WTC11 (cell line): ENCODE measurements at regions not wholly inside any gene's neighbourhood (a gene's known extent, or its start where the extent isn't known, plus 50 kb on each side); places are given as distances from the start of the nearest gene placed in this dataset.
"Not testable (repeated sequence)": the region's sequence is repeated elsewhere in the genome, so short reads cannot be mapped to it uniquely, and the experiment has no call there.

Source experiments
- ATAC-seq: fragments of 200-7000 bp; cut with Tn5 transposase; 2 replicates; pipeline ENCODE4 v1.10.0; 2021; ENCODE audit warnings: mild to moderate bottlenecking, moderate library complexity
- CTCF ChIA-PET: fragments of 300-600 bp; sonication (Branson Sonifier 250); formaldehyde crosslinking; loops from one replicate; lab custom pipeline; 2021; ENCODE audit warnings: antibody characterized with exemption; lab: Charles Lee
- POLR2A ChIA-PET: fragments of 350-600 bp; sonication (Branson Sonifier 250); formaldehyde crosslinking; loops from one replicate; lab custom pipeline; 2021; ENCODE audit warnings: antibody characterized with exemption; lab: Charles Lee
- DNase-seq: peaks from one replicate; pipeline ENCODE4 v3.0.0; 2021; ENCODE audit warnings: low spot score
- H3K27ac Mint-ChIP-seq: 2 replicates; pipeline ENCODE4 v1.8.0; 2021; ENCODE audit warnings: mixed read lengths
- H3K27me3 Mint-ChIP-seq: 2 replicates; pipeline ENCODE4 v1.8.0; 2021; ENCODE audit warnings: low read depth, mild to moderate bottlenecking, moderate library complexity, mixed read lengths
- H3K36me3 Mint-ChIP-seq: 2 replicates; pipeline ENCODE4 v1.8.0; 2021; ENCODE audit warnings: mixed read lengths
- H3K4me1 Mint-ChIP-seq: 2 replicates; pipeline ENCODE4 v1.8.0; 2022; ENCODE audit warnings: mixed read lengths
- H3K4me3 Mint-ChIP-seq: 2 replicates; pipeline ENCODE4 v1.8.0; 2021; ENCODE audit warnings: mild to moderate bottlenecking, moderate library complexity, mixed read lengths
- H3K9me3 Mint-ChIP-seq: 2 replicates; pipeline ENCODE4 v1.8.0; 2021; ENCODE audit warnings: mixed read lengths
- E2F1 ChIP-seq: sonication (generic); formaldehyde crosslinking; IDR thresholded peaks from 2 replicates; pipeline ENCODE4 v1.8.0; 2022; ENCODE audit warnings: mild to moderate bottlenecking, missing genetic modification reagents
- ESRRA ChIP-seq: sonication (generic); formaldehyde crosslinking; IDR thresholded peaks from 2 replicates; pipeline ENCODE4 v1.8.1; 2022; ENCODE audit warnings: mild to moderate bottlenecking, missing genetic modification reagents, borderline replicate concordance
- FOXP4 ChIP-seq: sonication (generic); formaldehyde crosslinking; IDR thresholded peaks from 2 replicates; pipeline ENCODE4 v1.8.0; 2022; ENCODE audit warnings: mild to moderate bottlenecking, missing genetic modification reagents
- GRHL2 ChIP-seq: fragments of 250-450 bp; sonication (Bioruptor Pico); IDR thresholded peaks from 2 replicates; pipeline ENCODE4 v1.8.0; 2022; ENCODE audit warnings: mild to moderate bottlenecking, moderate library complexity; ENCODE audit not compliant: insufficient replicate concordance, severe bottlenecking
- HMGXB4 ChIP-seq: sonication (generic); formaldehyde crosslinking; IDR thresholded peaks from 2 replicates; pipeline ENCODE4 v1.8.1; 2023; ENCODE audit warnings: mild to moderate bottlenecking, moderate library complexity, missing genetic modification reagents
- KAT7 ChIP-seq: sonication (generic); formaldehyde crosslinking; IDR thresholded peaks from 2 replicates; pipeline ENCODE4 v1.8.1; 2023; ENCODE audit warnings: missing genetic modification reagents, mild to moderate bottlenecking, borderline replicate concordance
- MLX ChIP-seq: sonication (generic); formaldehyde crosslinking; IDR thresholded peaks from 2 replicates; pipeline ENCODE4 v1.8.1; 2023; ENCODE audit warnings: mild to moderate bottlenecking, missing genetic modification reagents, moderate library complexity
- PRDM15 ChIP-seq: sonication (generic); formaldehyde crosslinking; IDR thresholded peaks from 2 replicates; pipeline ENCODE4 v1.8.0; 2022; ENCODE audit warnings: missing genetic modification reagents
- SOX15 ChIP-seq: fragments of 250-450 bp; sonication (Bioruptor Pico); IDR thresholded peaks from 2 replicates; pipeline ENCODE4 v1.9.0; 2021; ENCODE audit warnings: mild to moderate bottlenecking
- TEAD4 ChIP-seq: sonication (generic); formaldehyde crosslinking; IDR thresholded peaks from 2 replicates; pipeline ENCODE4 v1.8.0; 2022; ENCODE audit warnings: mild to moderate bottlenecking, missing genetic modification reagents
- USF2 ChIP-seq: sonication (generic); formaldehyde crosslinking; IDR thresholded peaks from 2 replicates; pipeline ENCODE4 v1.8.1; 2023; ENCODE audit warnings: mild to moderate bottlenecking, missing genetic modification reagents, moderate library complexity
- ZNF263 ChIP-seq: sonication (generic); formaldehyde crosslinking; IDR thresholded peaks from 2 replicates; pipeline ENCODE4 v1.8.1; 2022; ENCODE audit warnings: low read depth, mild to moderate bottlenecking, moderate library complexity, missing genetic modification reagents
- ZNF671 ChIP-seq: fragments of 250-450 bp; sonication (Bioruptor Pico); IDR thresholded peaks from 2 replicates; pipeline ENCODE4 v1.8.0; 2021; ENCODE audit warnings: mild to moderate bottlenecking
- TF ChIP-seq, protein P1 (sequence below): sonication (generic); formaldehyde crosslinking; IDR thresholded peaks from 2 replicates; pipeline ENCODE4 v1.8.0; 2023; ENCODE audit warnings: missing genetic modification reagents
- TF ChIP-seq, protein P2 (sequence below): sonication (generic); formaldehyde crosslinking; IDR thresholded peaks from 2 replicates; pipeline ENCODE4 v1.8.1; 2022; ENCODE audit warnings: low read depth, missing genetic modification reagents, borderline replicate concordance
- TF ChIP-seq, protein P3 (sequence below): sonication (generic); formaldehyde crosslinking; IDR thresholded peaks from 2 replicates; pipeline ENCODE4 v1.8.1; 2023; ENCODE audit warnings: mild to moderate bottlenecking, missing genetic modification reagents

GRCh38 chr5:89524785-89525184 is 641.8 kb upstream of the MEF2C start (continued):
- TF ChIP-seq E2F1 (CRISPR knock-in tag): no peak
- TF ChIP-seq, protein P1, sequence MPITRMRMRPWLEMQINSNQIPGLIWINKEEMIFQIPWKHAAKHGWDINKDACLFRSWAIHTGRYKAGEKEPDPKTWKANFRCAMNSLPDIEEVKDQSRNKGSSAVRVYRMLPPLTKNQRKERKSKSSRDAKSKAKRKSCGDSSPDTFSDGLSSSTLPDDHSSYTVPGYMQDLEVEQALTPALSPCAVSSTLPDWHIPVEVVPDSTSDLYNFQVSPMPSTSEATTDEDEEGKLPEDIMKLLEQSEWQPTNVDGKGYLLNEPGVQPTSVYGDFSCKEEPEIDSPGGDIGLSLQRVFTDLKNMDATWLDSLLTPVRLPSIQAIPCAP (CRISPR knock-in tag): no peak

DNA sequence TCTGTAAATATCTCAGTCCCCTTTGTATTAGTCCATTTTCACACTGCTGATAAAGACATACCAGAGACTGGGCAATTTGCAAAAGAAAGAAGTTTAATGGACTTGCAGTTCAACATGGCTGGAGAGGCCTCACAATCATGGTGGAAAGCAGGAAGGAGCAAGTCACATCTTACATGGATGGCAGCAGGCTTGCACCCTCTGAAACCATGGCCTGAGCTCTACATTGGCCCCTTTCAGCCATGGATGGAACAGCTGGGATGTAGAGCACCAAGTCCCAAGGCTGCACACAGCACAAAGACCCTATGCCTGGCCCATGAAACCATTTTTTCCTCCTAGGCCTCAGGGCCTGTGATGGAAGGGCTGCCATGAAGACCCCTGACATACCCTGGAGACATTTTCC is 640.9 kb upstream of the MEF2C start:
- ATAC-seq, POLR2A ChIA-PET, CTCF ChIA-PET, H3K27me3 Mint-ChIP-seq, H3K4me1 Mint-ChIP-seq, H3K4me3 Mint-ChIP-seq, H3K27ac Mint-ChIP-seq, DNase-seq: not testable (repeated sequence)
- Mint-ChIP-seq H3K36me3 (peaks cover 27% of the 10 kb centered on the region), H3K9me3 (peaks cover 36% of the 10 kb centered on the region)

DNA sequence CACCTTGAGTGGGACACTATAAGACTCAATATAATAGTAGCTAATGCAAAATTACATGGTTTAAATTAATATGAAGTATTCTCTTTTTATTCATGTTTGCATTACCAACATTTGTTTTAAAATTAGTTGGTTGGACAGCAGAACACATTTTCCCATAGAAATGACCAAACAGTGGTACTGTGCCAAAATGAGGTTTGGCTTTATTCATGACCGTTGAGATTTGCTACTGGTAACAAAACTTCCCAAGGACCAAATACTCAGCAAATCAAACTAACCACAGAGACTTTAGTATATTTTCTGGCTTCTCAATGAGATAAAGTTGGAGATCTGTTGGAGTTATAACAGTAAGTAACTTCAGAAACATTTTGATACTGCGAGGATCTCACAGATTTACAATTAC is 637.8 kb upstream of the MEF2C start:
- no peaks in the 10 kb centered on the region for H3K27me3 Mint-ChIP-seq
- POLR2A ChIA-PET: no interaction called here
- DNase-seq (no peak), ATAC-seq (no peak)
- CTCF ChIA-PET: no interaction called here
- TF ChIP-seq ESRRA (CRISPR knock-in tag): no peak
- no peak for TF ChIP-seq PRDM15 (CRISPR knock-in tag)
- TF ChIP-seq, protein P1 (CRISPR knock-in tag): no peak
- TF ChIP-seq, protein P2, sequence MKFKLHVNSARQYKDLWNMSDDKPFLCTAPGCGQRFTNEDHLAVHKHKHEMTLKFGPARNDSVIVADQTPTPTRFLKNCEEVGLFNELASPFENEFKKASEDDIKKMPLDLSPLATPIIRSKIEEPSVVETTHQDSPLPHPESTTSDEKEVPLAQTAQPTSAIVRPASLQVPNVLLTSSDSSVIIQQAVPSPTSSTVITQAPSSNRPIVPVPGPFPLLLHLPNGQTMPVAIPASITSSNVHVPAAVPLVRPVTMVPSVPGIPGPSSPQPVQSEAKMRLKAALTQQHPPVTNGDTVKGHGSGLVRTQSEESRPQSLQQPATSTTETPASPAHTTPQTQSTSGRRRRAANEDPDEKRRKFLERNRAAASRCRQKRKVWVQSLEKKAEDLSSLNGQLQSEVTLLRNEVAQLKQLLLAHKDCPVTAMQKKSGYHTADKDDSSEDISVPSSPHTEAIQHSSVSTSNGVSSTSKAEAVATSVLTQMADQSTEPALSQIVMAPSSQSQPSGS (CRISPR knock-in tag): no peak
- TF ChIP-seq FOXP4: no peak
- no peak for TF ChIP-seq GRHL2
- no peak for TF ChIP-seq USF2 (CRISPR knock-in tag)
- no peak for TF ChIP-seq HMGXB4 (CRISPR knock-in tag)
- TF ChIP-seq MLX (CRISPR knock-in tag): no peak
- no peak for TF ChIP-seq ZNF671 (CRISPR knock-in tag)
- TF ChIP-seq TEAD4 (CRISPR knock-in tag): no peak
- no peak for TF ChIP-seq ZNF263
- TF ChIP-seq, protein P3, sequence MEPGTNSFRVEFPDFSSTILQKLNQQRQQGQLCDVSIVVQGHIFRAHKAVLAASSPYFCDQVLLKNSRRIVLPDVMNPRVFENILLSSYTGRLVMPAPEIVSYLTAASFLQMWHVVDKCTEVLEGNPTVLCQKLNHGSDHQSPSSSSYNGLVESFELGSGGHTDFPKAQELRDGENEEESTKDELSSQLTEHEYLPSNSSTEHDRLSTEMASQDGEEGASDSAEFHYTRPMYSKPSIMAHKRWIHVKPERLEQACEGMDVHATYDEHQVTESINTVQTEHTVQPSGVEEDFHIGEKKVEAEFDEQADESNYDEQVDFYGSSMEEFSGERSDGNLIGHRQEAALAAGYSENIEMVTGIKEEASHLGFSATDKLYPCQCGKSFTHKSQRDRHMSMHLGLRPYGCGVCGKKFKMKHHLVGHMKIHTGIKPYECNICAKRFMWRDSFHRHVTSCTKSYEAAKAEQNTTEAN (CRISPR knock-in tag): no peak
- no peak for TF ChIP-seq SOX15 (CRISPR knock-in tag)
- no peak for TF ChIP-seq KAT7 (CRISPR knock-in tag)
- H3K27ac Mint-ChIP-seq: no peak overlapping the region
- H3K9me3 Mint-ChIP-seq: peaks cover 36% of the 10 kb centered on the region
- peaks cover 27% of the 10 kb centered on the region for H3K36me3 Mint-ChIP-seq
- no peak overlapping the region for H3K4me3 Mint-ChIP-seq
- no peaks in the 10 kb centered on the region for H3K4me1 Mint-ChIP-seq
